Thyroid gland (tissue), 4 donors: ENCODE measurements at regions not wholly inside any gene's neighbourhood (a gene's known extent, or its start where the extent isn't known, plus 50 kb on each side); places are given as distances from the start of the nearest gene placed in this dataset.
"Not testable (repeated sequence)": the region's sequence is repeated elsewhere in the genome, so short reads cannot be mapped to it uniquely, and the experiment has no call there.

Experiments used
- DNase-seq, 2 donors: peaks; one replicate each; pipeline ENCODE4 v3.0.0-alpha.2; 2019
- H3K27ac ChIP-seq, 3 donors: fragments of 200-600 bp; sonication (generic); 1 replicate in 2 of 3; 2 replicates in 1 of 3; pipeline ENCODE4 v1.5.1; 2016 to 2019; ENCODE audit warnings: mild to moderate bottlenecking in 1 of 3, moderate library complexity in 1 of 3
- H3K27me3 ChIP-seq: fragments of 200-600 bp; sonication (generic); one replicate; pipeline ENCODE4 v1.5.1; 2019
- H3K36me3 ChIP-seq, 2 donors: fragments of 200-600 bp; sonication (generic); one replicate each; pipeline ENCODE4 v1.5.1; 2016 to 2019
- H3K4me1 ChIP-seq, 2 donors: fragments of 200-600 bp; sonication (generic); one replicate each; pipeline ENCODE4 v1.5.1; 2017 to 2019
- H3K4me3 ChIP-seq, 3 donors: fragments of 200-600 bp; sonication (generic); replicated peaks in 1 of 3; 1 replicate in 2 of 3; 2 replicates in 1 of 3; pipeline ENCODE4 v1.5.1; 2016; ENCODE audit warnings: mild to moderate bottlenecking in 1 of 3
- H3K9me3 ChIP-seq: fragments of 200-600 bp; sonication (generic); one replicate; pipeline ENCODE4 v1.5.1; 2017
- POLR2A ChIP-seq, 2 donors: fragments of 450-650 bp; IDR thresholded peaks; one replicate each; pipeline ENCODE4 v1.6.1; 2017; ENCODE audit warnings: antibody characterized with exemption in 2 of 2, mild to moderate bottlenecking in 2 of 2, moderate library complexity in 1 of 2
- WGBS, 2 donors: methylation state at CpG; one replicate each; pipeline ENCODE4 v1.1.5; 2017; 5-methylcytosine and 5-hydroxymethylcytosine counted together
- intact Hi-C: fragments of 100-400 bp; cut with DNase I; formaldehyde crosslinking; loops from one replicate; pipeline ENCODE4 v1.15.1; 2023
- TF ChIP-seq, protein P1 (sequence below), 6 experiments: fragments of 200-600 bp in 3 of 6; fragments of 450-650 bp in 3 of 6; sonication (generic) in 3 of 6; IDR thresholded peaks; one replicate each; pipeline ENCODE4 v1.5.1; 2016 to 2019; ENCODE audit warnings: antibody characterized with exemption in 6 of 6, mild to moderate bottlenecking in 2 of 6, inconsistent platforms in 1 of 6, moderate library complexity in 1 of 6

DNA sequence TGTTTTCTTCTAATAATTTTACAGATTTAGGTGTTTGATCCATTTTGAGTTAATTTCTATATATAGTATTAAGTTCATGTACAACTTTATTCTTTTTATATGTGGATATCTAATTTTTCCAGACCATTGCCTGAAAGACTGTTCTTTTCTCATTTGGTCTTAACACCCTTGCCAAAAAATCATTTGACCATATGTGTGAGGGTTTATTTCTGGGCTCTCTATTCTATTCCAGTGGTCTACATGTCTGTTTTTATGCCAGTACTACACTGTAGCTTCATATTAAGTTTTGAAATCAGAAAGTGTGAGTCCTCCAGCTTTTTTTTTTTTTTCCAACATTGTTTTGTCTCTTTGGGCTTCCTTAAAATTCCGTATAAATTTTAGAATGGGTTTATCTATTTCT lies 554.1 kb downstream of the KCNH5 start:
- 92% methylated on average over 1 of the region's 1 CpG for WGBS, 2 donors
- H3K4me3 ChIP-seq: no peak overlapping the region
- TF ChIP-seq, protein P1, sequence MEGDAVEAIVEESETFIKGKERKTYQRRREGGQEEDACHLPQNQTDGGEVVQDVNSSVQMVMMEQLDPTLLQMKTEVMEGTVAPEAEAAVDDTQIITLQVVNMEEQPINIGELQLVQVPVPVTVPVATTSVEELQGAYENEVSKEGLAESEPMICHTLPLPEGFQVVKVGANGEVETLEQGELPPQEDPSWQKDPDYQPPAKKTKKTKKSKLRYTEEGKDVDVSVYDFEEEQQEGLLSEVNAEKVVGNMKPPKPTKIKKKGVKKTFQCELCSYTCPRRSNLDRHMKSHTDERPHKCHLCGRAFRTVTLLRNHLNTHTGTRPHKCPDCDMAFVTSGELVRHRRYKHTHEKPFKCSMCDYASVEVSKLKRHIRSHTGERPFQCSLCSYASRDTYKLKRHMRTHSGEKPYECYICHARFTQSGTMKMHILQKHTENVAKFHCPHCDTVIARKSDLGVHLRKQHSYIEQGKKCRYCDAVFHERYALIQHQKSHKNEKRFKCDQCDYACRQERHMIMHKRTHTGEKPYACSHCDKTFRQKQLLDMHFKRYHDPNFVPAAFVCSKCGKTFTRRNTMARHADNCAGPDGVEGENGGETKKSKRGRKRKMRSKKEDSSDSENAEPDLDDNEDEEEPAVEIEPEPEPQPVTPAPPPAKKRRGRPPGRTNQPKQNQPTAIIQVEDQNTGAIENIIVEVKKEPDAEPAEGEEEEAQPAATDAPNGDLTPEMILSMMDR (IDR thresholded peaks at IDR 0.05): no peak
- TF ChIP-seq POLR2A (IDR thresholded peaks at IDR 0.05): no peak
- intact Hi-C loops: no loop called here
- no peaks in the 10 kb centered on the region for H3K36me3 ChIP-seq
- H3K9me3 ChIP-seq: no peaks in the 10 kb centered on the region
- no peak for DNase-seq
- no peaks in the 10 kb centered on the region for H3K4me1 ChIP-seq
- no peaks in the 10 kb centered on the region for H3K27me3 ChIP-seq
- H3K27ac ChIP-seq: no peak overlapping the region

GRCh38 chr14:62497708-62498107 lies 547.5 kb downstream of the KCNH5 start:
- Histone ChIP-seq H3K36me3 (no peaks in the 10 kb centered on the region), H3K4me3 (no peak overlapping the region), H3K27me3 (no peaks in the 10 kb centered on the region), H3K27ac (no peak overlapping the region), H3K9me3 (no peaks in the 10 kb centered on the region), H3K4me1 (no peaks in the 10 kb centered on the region)
- TF ChIP-seq, protein P1 (IDR thresholded peaks at IDR 0.05): no peak
- no peak for TF ChIP-seq POLR2A (IDR thresholded peaks at IDR 0.05)
- intact Hi-C loops: no loop called here
- no peak for DNase-seq
- WGBS, 2 donors: 36 to 70% methylated on average over 1 of the region's 1 CpG

DNA sequence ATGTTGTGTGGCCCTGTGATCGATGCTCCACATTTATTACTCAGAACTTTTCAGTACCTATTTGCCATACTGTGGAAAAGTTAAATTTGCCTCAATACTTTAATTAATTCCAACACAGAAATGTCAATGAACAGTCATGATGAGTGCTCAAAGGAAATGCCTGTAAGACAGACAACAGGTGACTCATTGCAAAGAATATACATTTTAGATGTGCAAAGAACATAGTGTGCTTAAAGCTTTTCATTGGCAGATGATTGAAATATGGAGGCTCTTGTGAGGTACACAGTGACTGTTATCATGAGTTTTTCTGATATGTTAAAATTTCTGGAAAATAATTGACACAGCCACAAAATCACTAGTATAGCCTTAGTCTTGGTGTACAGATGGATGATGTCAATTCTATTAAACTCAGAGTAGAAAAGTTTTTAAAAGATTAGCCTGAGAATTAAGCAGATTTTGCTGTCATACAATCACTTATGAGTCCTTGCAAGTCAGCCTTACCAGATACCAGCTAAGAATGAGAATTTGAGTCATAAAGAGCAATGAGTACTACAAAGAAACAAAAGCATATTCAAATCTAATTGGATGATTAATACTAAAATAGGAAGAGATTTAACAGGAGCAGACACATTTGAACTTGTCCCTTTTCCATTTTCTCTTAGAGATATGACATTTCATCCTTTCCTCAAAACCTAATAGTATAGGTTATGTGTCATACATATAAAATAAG lies 544.1 kb downstream of the KCNH5 start:
- Histone ChIP-seq H3K27me3 (no peaks in the 10 kb centered on the region), H3K36me3 (no peaks in the 10 kb centered on the region), H3K9me3 (no peaks in the 10 kb centered on the region), H3K27ac (no peak overlapping the region), H3K4me3 (no peak overlapping the region), H3K4me1 (no peaks in the 10 kb centered on the region)
- intact Hi-C loops: no loop called here
- DNase-seq: no peak
- TF ChIP-seq POLR2A (IDR thresholded peaks at IDR 0.05): no peak
- TF ChIP-seq, protein P1 (IDR thresholded peaks at IDR 0.05): no peak
- WGBS, 2 donors: 83 to 92% methylated on average over 1 of the region's 1 CpG

DNA sequence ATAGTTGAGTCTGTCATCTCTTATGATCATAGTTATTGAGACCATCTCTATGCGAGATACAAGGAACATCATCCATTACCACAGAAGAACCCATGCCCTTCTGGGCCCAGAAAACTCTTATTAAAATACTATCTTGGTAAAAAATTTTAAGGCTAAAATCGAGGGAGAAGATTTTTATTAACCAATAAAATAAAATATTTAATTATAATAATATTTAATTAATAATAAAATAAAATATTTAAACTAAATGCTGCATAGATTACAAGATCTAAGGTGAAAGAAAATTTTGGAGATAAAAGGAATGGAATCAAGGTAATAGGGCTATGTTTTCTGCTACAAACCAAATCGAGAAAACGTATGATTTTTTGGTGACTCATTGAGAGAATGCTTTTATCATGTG lies 540.2 kb downstream of the KCNH5 start:
- 86 to 91% methylated on average over 4 of the region's 4 CpGs for WGBS, 2 donors
- TF ChIP-seq, protein P1 (IDR thresholded peaks at IDR 0.05): no peak
- TF ChIP-seq POLR2A (IDR thresholded peaks at IDR 0.05): no peak
- no peaks in the 10 kb centered on the region for H3K36me3 ChIP-seq
- no peaks in the 10 kb centered on the region for H3K27me3 ChIP-seq
- DNase-seq: no peak
- H3K4me3 ChIP-seq: no peak overlapping the region
- H3K27ac ChIP-seq: no peak overlapping the region
- intact Hi-C loops: no loop called here
- no peaks in the 10 kb centered on the region for H3K9me3 ChIP-seq
- H3K4me1 ChIP-seq: no peaks in the 10 kb centered on the region

DNA sequence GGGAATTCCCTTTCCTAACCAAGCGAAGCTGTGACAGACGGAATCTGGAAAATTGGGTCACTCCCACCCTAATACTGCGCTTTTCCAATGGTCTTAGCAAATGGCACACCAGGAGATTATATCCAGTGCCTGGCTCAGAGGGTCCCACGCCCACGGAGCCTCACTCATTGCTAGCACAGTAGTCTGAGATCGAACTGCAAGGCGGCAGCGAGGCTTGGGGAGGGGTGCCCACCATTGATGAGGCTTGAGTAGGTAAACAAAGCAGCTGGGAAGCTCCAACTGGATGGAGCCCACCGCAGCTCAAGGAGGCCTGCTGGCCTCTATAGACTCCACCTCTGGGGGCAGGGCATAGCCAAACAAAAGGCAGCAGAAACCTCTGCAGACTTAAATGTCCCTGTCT lies 523.9 kb downstream of the KCNH5 start:
- intact Hi-C loops, H3K27ac ChIP-seq, H3K4me3 ChIP-seq, DNase-seq, H3K9me3 ChIP-seq, H3K36me3 ChIP-seq, H3K27me3 ChIP-seq, H3K4me1 ChIP-seq: not testable (repeated sequence)
- 86 to 92% methylated on average over 9 of the region's 9 CpGs for WGBS, 2 donors
